Type B pancreatic cell (in vitro differentiated cells): ENCODE measurements at regions not wholly inside any gene's neighbourhood (a gene's known extent, or its start where the extent isn't known, plus 50 kb on each side); places are given as distances from the start of the nearest gene placed in this dataset.

Experiments
- DNase-seq: peaks from one replicate; pipeline ENCODE4 v3.0.0; 2021; ENCODE audit warnings: mixed read lengths; ENCODE audit not compliant: unreplicated experiment; ENCODE audit errors: extremely low spot score
- H3K27ac Mint-ChIP-seq: 2 replicates; pipeline ENCODE4 v1.8.0; 2021; ENCODE audit warnings: mild to moderate bottlenecking, mixed read lengths
- H3K27me3 Mint-ChIP-seq: 2 replicates; pipeline ENCODE4 v1.8.0; 2021; ENCODE audit warnings: mixed read lengths
- H3K36me3 Mint-ChIP-seq: 2 replicates; pipeline ENCODE4 v1.8.0; 2021; ENCODE audit warnings: mixed read lengths
- H3K4me1 Mint-ChIP-seq: one replicate; pipeline ENCODE4 v1.8.0; 2021; ENCODE audit warnings: mixed read lengths; ENCODE audit not compliant: unreplicated experiment
- H3K4me3 Mint-ChIP-seq: 2 replicates; pipeline ENCODE4 v1.8.0; 2021; ENCODE audit warnings: mild to moderate bottlenecking, mixed read lengths
- H3K9me3 Mint-ChIP-seq: 2 replicates; pipeline ENCODE4 v1.8.0; 2021; ENCODE audit warnings: mixed read lengths
- TF ChIP-seq, protein P1 (sequence below): fragments of 200-600 bp; sonication (generic); conservative IDR thresholded peaks from 2 replicates; pipeline ENCODE4 v1.5.0; 2021; ENCODE audit warnings: antibody characterized with exemption, mild to moderate bottlenecking

DNA sequence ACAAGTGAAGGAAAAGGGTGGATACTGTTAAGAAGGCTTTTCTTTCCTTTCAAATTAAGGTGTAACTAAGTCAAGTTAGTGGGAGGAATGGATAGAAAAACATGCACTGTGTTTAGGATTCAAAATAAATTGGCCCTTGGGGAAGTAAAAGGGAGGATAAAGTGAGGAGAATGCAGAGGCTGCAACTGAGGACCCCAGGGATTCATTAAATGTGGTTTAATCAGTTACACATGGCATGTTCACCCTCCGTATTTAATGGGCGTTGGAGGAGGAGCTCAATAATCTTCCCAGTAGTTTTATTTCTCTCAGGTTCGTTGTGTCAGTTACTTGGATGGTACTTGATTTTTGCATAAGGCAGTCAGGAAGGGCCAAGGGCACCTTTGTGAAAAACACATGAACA, 966.3 kb downstream of the JRKL start:
- Mint-ChIP-seq H3K4me1 (peaks cover 6% of the 10 kb centered on the region), H3K27ac (no peak overlapping the region), H3K36me3 (no peaks in the 10 kb centered on the region), H3K4me3 (no peak overlapping the region), H3K27me3 (peaks cover 4% of the 10 kb centered on the region), H3K9me3 (no peaks in the 10 kb centered on the region)
- DNase-seq, result no peak
- TF ChIP-seq, protein P1, sequence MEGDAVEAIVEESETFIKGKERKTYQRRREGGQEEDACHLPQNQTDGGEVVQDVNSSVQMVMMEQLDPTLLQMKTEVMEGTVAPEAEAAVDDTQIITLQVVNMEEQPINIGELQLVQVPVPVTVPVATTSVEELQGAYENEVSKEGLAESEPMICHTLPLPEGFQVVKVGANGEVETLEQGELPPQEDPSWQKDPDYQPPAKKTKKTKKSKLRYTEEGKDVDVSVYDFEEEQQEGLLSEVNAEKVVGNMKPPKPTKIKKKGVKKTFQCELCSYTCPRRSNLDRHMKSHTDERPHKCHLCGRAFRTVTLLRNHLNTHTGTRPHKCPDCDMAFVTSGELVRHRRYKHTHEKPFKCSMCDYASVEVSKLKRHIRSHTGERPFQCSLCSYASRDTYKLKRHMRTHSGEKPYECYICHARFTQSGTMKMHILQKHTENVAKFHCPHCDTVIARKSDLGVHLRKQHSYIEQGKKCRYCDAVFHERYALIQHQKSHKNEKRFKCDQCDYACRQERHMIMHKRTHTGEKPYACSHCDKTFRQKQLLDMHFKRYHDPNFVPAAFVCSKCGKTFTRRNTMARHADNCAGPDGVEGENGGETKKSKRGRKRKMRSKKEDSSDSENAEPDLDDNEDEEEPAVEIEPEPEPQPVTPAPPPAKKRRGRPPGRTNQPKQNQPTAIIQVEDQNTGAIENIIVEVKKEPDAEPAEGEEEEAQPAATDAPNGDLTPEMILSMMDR, result no peak

DNA sequence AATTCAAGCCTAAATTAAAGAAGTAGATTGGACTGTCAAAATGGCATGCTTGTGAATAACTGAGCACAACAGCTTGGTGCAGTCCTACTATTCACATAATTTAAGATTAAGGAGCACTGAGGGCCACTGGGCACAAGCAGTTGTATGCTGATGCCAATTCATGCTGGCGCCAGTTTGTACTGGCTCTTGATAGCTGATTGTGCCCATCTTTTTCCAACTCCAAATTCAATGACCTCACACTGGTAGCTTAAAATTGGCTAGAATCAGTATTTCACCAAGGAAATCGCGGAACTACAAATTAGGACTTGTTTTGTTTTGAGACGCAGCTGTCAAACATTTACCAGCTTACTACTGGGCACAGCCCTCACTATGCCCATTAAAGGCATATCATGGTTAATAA, 969.2 kb downstream of the JRKL start:
- TF ChIP-seq, protein P1, result no peak
- no peak for DNase-seq
- Mint-ChIP-seq H3K4me3 (no peak overlapping the region), H3K27ac (no peak overlapping the region), H3K4me1 (peaks cover 6% of the 10 kb centered on the region), H3K9me3 (no peaks in the 10 kb centered on the region), H3K27me3 (peaks cover 6% of the 10 kb centered on the region), H3K36me3 (no peaks in the 10 kb centered on the region)

DNA sequence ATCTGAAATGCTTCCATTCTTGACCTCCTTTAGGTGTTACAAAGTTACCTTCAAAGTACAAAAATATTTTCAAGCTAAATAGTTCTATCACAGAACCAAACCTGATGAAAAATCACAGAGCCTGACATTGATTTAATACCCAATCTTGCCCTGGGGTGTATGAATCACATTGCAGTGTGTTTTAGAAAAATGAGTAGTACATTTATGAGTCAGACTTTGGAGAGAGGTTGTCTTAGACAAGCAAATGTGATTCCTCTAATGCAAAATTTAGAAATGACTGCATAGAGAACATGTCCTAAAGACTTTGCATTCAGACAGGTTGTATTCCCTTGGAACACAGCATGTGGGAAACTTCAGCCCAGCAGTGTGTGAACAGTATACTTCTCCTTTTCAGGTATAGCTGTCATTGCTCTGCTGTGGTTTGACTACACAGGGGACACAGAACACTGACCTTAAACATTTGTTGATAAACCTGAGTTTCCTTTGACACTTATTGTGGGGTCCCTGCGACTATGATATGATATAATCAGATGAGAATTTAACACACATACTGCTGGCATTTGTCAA, 972.1 kb downstream of the JRKL start:
- DNase-seq, result no peak
- no peak overlapping the region for H3K4me3 Mint-ChIP-seq
- no peaks in the 10 kb centered on the region for H3K36me3 Mint-ChIP-seq
- H3K4me1 Mint-ChIP-seq, result no peaks in the 10 kb centered on the region
- peaks cover 3% of the 10 kb centered on the region for H3K9me3 Mint-ChIP-seq
- no peak overlapping the region for H3K27ac Mint-ChIP-seq
- peaks cover 6% of the 10 kb centered on the region for H3K27me3 Mint-ChIP-seq
- TF ChIP-seq, protein P1, result no peak

DNA sequence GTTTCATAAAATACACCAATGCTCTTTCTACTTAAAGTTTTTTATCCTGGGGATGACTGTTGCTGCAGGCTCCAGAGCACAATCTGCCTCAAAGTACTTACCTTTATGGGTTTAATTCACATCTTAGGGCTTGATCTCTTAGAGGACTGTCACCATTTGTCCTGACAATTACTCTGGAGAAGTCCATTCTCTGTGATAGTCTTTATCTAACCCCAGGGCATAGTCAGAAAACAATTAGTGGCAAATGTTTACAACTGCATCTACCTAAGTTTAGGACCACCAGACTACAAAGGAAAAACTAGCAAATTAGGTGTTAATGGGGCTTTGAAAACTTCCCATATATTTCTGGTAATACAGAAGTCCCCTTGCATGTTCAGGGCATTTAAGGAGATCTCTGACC, 973.5 kb downstream of the JRKL start:
- DNase-seq, result no peak
- TF ChIP-seq, protein P1, result no peak
- H3K27ac Mint-ChIP-seq, result no peak overlapping the region
- H3K9me3 Mint-ChIP-seq, result peaks cover 6% of the 10 kb centered on the region
- H3K27me3 Mint-ChIP-seq, result peaks cover 6% of the 10 kb centered on the region
- no peaks in the 10 kb centered on the region for H3K4me1 Mint-ChIP-seq
- H3K36me3 Mint-ChIP-seq, result no peaks in the 10 kb centered on the region
- H3K4me3 Mint-ChIP-seq, result no peak overlapping the region

DNA sequence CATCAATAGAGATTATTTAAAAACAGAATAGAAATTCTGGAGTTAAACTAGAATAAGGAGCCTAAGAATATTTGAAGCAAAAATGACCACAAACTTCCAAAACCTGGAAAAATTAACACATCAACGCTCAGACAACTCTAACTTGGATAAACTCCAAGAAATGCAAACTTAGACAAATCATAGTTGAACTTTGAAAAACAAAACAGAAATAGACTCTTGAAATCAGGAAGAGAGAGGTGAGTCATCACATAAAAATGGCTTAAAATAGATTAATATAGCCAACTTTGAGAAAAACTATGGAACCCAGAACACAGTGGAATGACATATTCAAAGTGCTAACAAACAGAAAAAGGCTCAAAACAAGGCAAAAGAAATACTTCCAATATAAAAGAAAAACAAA, 974.2 kb downstream of the JRKL start:
- H3K36me3 Mint-ChIP-seq, result no peaks in the 10 kb centered on the region
- H3K27ac Mint-ChIP-seq, result no peak overlapping the region
- no peak for DNase-seq
- peaks cover 6% of the 10 kb centered on the region for H3K27me3 Mint-ChIP-seq
- H3K9me3 Mint-ChIP-seq, result peaks cover 6% of the 10 kb centered on the region
- H3K4me3 Mint-ChIP-seq, result no peak overlapping the region
- H3K4me1 Mint-ChIP-seq, result no peaks in the 10 kb centered on the region
- TF ChIP-seq, protein P1, result no peak
